Body of pancreas (tissue), 4 donors: ENCODE measurements at regions not wholly inside any gene's neighbourhood (a gene's known extent, or its start where the extent isn't known, plus 50 kb on each side); places are given as distances from the start of the nearest gene placed in this dataset.

Source experiments
- POLR2A ChIP-seq, 3 donors: fragments of 450-650 bp; IDR thresholded peaks; one replicate each; pipeline ENCODE4 v1.6.1; 2016; ENCODE audit warnings: antibody characterized with exemption in 3 of 3, mild to moderate bottlenecking in 2 of 3
- TF ChIP-seq, protein P1 (sequence below), 7 experiments: fragments of 450-650 bp in 4 of 7; fragments of 200-600 bp in 3 of 7; sonication (generic) in 3 of 7; IDR thresholded peaks; one replicate each; pipeline ENCODE4 v1.5.1; 2016 to 2019; ENCODE audit warnings: antibody characterized with exemption in 7 of 7

DNA sequence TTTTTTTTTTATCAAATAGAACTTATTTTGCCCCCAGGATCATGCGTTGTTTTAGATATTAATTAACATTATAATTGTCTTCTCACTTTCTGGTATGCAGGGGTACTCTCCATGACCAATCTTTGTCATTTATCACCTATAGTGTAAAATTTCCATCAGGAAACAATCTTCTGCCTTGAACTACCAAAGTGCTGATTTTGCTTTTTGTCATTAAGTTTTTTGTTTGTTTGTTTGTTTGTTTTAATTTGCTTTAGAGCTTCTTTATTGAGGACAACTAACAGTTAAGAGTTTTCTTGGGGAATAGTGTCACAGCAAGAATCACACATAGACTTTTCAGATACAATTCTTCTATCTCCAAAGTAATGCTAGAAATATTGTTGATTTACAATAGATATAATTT is 171.2 kb upstream of the PRPS1L1 start:
- TF ChIP-seq, protein P1, sequence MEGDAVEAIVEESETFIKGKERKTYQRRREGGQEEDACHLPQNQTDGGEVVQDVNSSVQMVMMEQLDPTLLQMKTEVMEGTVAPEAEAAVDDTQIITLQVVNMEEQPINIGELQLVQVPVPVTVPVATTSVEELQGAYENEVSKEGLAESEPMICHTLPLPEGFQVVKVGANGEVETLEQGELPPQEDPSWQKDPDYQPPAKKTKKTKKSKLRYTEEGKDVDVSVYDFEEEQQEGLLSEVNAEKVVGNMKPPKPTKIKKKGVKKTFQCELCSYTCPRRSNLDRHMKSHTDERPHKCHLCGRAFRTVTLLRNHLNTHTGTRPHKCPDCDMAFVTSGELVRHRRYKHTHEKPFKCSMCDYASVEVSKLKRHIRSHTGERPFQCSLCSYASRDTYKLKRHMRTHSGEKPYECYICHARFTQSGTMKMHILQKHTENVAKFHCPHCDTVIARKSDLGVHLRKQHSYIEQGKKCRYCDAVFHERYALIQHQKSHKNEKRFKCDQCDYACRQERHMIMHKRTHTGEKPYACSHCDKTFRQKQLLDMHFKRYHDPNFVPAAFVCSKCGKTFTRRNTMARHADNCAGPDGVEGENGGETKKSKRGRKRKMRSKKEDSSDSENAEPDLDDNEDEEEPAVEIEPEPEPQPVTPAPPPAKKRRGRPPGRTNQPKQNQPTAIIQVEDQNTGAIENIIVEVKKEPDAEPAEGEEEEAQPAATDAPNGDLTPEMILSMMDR (IDR thresholded peaks at IDR 0.05): no peak
- no peak for TF ChIP-seq POLR2A (IDR thresholded peaks at IDR 0.05)
